ENCODE measurements at regions not wholly inside any gene's neighbourhood (a gene's known extent, or its start where the extent isn't known, plus 50 kb on each side); places are given as distances from the start of the nearest gene placed in this dataset.

DNA sequence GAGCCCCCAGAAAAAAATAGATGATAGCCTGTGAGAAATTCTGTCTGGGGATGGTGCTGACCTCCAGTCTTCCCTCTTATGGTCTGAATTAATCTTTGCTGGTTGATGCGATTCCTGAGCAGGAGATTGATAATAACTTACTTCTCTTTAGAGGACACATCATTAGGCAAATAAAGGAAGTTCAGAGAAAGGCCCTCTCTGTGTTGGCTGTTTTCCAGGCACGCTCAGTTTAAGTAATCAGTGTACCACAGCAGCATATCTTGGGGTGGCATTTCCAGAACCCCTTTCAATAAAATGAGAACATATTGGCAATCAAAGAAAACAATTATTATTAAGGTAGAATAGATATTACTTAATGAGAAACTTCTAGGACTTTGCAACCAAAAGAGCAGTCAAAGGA lies 1129.3 kb upstream of the RAG2 start:
- intact Hi-C loops (cut with micrococcal nuclease; ENCODE audit: unreplicated experiment) = no loop called here
- FAIRE-seq = no peak
- H4K20me1 ChIP-seq (ENCODE audit: control insufficient read depth, insufficient read depth) = no peaks in the 10 kb centered on the region

More for the DNA sequence above, 1129.3 kb upstream of the RAG2 start:
- no peaks in the 10 kb centered on the region for H3K36me3 ChIP-seq (ENCODE audit: control insufficient read depth in 2 of 2, insufficient read depth in 2 of 2, low read length in 1 of 2)
- H3K4me2 ChIP-seq (ENCODE audit: control insufficient read depth, insufficient read depth) = no peak overlapping the region
- H3K27me3 ChIP-seq (replicated peaks in 1 of 2; ENCODE audit: control insufficient read depth in 2 of 2, insufficient read depth in 2 of 2, low read length in 1 of 2) = no peaks in the 10 kb centered on the region
- POLR2A ChIA-PET = no interaction called here
- SMC1A ChIA-PET (ENCODE audit: uncharacterized antibody, unreplicated experiment) = no interaction called here
- H3K79me2 ChIP-seq (ENCODE audit: control insufficient read depth, insufficient read depth, low read length) = no peaks in the 10 kb centered on the region
- WGBS (ENCODE audit: insufficient coverage, insufficient replicate concordance, low lambda C conversion rate, missing lambda C conversion rate) = 4% methylated on average over 2 of the region's 2 CpGs
- BruUV-seq (replicated peaks) = no TSS peak
- no peak overlapping the region for H3K4me3 ChIP-seq
- in situ Hi-C loops (cut with MboI) = no loop called here
- TF ChIP-seq NR2F1 (conservative IDR thresholded peaks at IDR 0.05) (no peak), SP1 (IDR thresholded peaks at IDR 0.05; ENCODE audit: low read depth, low read length) (no peak), ZNF622 (IDR thresholded peaks at IDR 0.05) (no peak), RFX5 (IDR thresholded peaks at IDR 0.05; ENCODE audit: low read depth, low read length) (no peak), FOXK2 (IDR thresholded peaks at IDR 0.05) (no peak), WRNIP1 (IDR thresholded peaks at IDR 0.05; ENCODE audit: borderline replicate concordance, low read depth, low read length) (no peak)
- TF ChIP-seq, protein P1, sequence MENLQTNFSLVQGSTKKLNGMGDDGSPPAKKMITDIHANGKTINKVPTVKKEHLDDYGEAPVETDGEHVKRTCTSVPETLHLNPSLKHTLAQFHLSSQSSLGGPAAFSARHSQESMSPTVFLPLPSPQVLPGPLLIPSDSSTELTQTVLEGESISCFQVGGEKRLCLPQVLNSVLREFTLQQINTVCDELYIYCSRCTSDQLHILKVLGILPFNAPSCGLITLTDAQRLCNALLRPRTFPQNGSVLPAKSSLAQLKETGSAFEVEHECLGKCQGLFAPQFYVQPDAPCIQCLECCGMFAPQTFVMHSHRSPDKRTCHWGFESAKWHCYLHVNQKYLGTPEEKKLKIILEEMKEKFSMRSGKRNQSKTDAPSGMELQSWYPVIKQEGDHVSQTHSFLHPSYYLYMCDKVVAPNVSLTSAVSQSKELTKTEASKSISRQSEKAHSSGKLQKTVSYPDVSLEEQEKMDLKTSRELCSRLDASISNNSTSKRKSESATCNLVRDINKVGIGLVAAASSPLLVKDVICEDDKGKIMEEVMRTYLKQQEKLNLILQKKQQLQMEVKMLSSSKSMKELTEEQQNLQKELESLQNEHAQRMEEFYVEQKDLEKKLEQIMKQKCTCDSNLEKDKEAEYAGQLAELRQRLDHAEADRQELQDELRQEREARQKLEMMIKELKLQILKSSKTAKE (IDR thresholded peaks at IDR 0.05; ENCODE audit: low read depth, poor library complexity, severe bottlenecking) = no peak
- TF ChIP-seq, protein P2, sequence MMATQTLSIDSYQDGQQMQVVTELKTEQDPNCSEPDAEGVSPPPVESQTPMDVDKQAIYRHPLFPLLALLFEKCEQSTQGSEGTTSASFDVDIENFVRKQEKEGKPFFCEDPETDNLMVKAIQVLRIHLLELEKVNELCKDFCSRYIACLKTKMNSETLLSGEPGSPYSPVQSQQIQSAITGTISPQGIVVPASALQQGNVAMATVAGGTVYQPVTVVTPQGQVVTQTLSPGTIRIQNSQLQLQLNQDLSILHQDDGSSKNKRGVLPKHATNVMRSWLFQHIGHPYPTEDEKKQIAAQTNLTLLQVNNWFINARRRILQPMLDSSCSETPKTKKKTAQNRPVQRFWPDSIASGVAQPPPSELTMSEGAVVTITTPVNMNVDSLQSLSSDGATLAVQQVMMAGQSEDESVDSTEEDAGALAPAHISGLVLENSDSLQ (IDR thresholded peaks at IDR 0.05) = no peak
- TF ChIP-seq, protein P3, sequence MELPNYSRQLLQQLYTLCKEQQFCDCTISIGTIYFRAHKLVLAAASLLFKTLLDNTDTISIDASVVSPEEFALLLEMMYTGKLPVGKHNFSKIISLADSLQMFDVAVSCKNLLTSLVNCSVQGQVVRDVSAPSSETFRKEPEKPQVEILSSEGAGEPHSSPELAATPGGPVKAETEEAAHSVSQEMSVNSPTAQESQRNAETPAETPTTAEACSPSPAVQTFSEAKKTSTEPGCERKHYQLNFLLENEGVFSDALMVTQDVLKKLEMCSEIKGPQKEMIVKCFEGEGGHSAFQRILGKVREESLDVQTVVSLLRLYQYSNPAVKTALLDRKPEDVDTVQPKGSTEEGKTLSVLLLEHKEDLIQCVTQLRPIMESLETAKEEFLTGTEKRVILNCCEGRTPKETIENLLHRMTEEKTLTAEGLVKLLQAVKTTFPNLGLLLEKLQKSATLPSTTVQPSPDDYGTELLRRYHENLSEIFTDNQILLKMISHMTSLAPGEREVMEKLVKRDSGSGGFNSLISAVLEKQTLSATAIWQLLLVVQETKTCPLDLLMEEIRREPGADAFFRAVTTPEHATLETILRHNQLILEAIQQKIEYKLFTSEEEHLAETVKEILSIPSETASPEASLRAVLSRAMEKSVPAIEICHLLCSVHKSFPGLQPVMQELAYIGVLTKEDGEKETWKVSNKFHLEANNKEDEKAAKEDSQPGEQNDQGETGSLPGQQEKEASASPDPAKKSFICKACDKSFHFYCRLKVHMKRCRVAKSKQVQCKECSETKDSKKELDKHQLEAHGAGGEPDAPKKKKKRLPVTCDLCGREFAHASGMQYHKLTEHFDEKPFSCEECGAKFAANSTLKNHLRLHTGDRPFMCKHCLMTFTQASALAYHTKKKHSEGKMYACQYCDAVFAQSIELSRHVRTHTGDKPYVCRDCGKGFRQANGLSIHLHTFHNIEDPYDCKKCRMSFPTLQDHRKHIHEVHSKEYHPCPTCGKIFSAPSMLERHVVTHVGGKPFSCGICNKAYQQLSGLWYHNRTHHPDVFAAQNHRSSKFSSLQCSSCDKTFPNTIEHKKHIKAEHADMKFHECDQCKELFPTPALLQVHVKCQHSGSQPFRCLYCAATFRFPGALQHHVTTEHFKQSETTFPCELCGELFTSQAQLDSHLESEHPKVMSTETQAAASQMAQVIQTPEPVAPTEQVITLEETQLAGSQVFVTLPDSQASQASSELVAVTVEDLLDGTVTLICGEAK (IDR thresholded peaks at IDR 0.05; ENCODE audit: borderline replicate concordance) = no peak
- TF ChIP-seq, protein P4, sequence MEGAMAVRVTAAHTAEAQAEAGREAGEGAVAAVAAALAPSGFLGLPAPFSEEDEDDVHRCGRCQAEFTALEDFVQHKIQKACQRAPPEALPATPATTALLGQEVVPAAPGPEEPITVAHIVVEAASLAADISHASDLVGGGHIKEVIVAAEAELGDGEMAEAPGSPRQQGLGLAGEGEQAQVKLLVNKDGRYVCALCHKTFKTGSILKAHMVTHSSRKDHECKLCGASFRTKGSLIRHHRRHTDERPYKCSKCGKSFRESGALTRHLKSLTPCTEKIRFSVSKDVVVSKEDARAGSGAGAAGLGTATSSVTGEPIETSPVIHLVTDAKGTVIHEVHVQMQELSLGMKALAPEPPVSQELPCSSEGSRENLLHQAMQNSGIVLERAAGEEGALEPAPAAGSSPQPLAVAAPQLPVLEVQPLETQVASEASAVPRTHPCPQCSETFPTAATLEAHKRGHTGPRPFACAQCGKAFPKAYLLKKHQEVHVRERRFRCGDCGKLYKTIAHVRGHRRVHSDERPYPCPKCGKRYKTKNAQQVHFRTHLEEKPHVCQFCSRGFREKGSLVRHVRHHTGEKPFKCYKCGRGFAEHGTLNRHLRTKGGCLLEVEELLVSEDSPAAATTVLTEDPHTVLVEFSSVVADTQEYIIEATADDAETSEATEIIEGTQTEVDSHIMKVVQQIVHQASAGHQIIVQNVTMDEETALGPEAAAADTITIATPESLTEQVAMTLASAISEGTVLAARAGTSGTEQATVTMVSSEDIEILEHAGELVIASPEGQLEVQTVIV (IDR thresholded peaks at IDR 0.05; ENCODE audit: borderline replicate concordance, partially characterized antibody) = no peak
- no peaks in the 10 kb centered on the region for H3K4me1 ChIP-seq (ENCODE audit: control insufficient read depth, insufficient read depth, low read length)
- H3K9me3 ChIP-seq (replicated peaks; ENCODE audit: control insufficient read depth, insufficient read depth, low read length) = no peaks in the 10 kb centered on the region
- no peak overlapping the region for H2AFZ ChIP-seq (ENCODE audit: control insufficient read depth, low read depth, low read length)
- RAD21 ChIA-PET (ENCODE audit: unreplicated experiment) = no interaction called here
- H3K9ac ChIP-seq (ENCODE audit: control insufficient read depth, insufficient read depth, low read length) = no peak overlapping the region
- CTCF ChIA-PET = no interaction called here
- no peak overlapping the region for H3K27ac ChIP-seq (ENCODE audit: control insufficient read depth, insufficient read depth)
- DNase-seq (ENCODE audit: low read depth, low spot score) (no peak), ATAC-seq (no peak)

All from GM12878 (cell line).